ENCODE measurements at regions not wholly inside any gene's neighbourhood (a gene's known extent, or its start where the extent isn't known, plus 50 kb on each side); places are given as distances from the start of the nearest gene placed in this dataset.

GRCh38 chr18:71989616-71990015, 554.5 kb downstream of the CBLN2 start:
- Histone ChIP-seq H3K27me3 (replicated peaks; ENCODE audit: insufficient read depth, low read depth, low read length, poor library complexity) (no peaks in the 10 kb centered on the region), H3K27ac (ENCODE audit: low read depth, low read length, poor library complexity, severe bottlenecking) (no peak overlapping the region), H3K4me1 (ENCODE audit: insufficient read depth, low read length, poor library complexity, severe bottlenecking) (no peaks in the 10 kb centered on the region), H3K9me3 (ENCODE audit: low read depth, low read length, poor library complexity, severe bottlenecking) (no peaks in the 10 kb centered on the region), H3K4me3 (ENCODE audit: low read depth, low read length, poor library complexity, severe bottlenecking) (no peak overlapping the region), H3K36me3 (ENCODE audit: insufficient read depth, low read length, poor library complexity, severe bottlenecking) (no peaks in the 10 kb centered on the region)
- ChIA-PET POLR2A (ENCODE audit: low non-redundant PET) (no interaction called here), CTCF (no interaction called here)
- DNase-seq (ENCODE audit: low spot score), result no peak
- BruUV-seq (replicated peaks), result no TSS peak
- TF ChIP-seq CTCF (conservative IDR thresholded peaks at IDR 0.05; ENCODE audit: low read depth, low read length) (no peak), EZH2 (IDR thresholded peaks at IDR 0.05; ENCODE audit: borderline replicate concordance, low read depth, low read length, poor library complexity, severe bottlenecking) (no peak)
- intact Hi-C loops (cut with micrococcal nuclease; ENCODE audit: unreplicated experiment), result no loop called here

- H3K4me1 ChIP-seq (ENCODE audit: insufficient read depth, low read length, poor library complexity, severe bottlenecking), result no peaks in the 10 kb centered on the region
- DNase-seq (ENCODE audit: low spot score), result no peak
- intact Hi-C loops (cut with micrococcal nuclease; ENCODE audit: unreplicated experiment), result no loop called here
- H3K36me3 ChIP-seq (ENCODE audit: insufficient read depth, low read length, poor library complexity, severe bottlenecking), result no peaks in the 10 kb centered on the region
- TF ChIP-seq EZH2 (IDR thresholded peaks at IDR 0.05; ENCODE audit: borderline replicate concordance, low read depth, low read length, poor library complexity, severe bottlenecking) (no peak), CTCF (conservative IDR thresholded peaks at IDR 0.05; ENCODE audit: low read depth, low read length) (no peak)
- H3K4me3 ChIP-seq (ENCODE audit: low read depth, low read length, poor library complexity, severe bottlenecking), result no peak overlapping the region
- ChIA-PET POLR2A (ENCODE audit: low non-redundant PET) (no interaction called here), CTCF (no interaction called here)
- no TSS peak for BruUV-seq (replicated peaks)
- H3K27ac ChIP-seq (ENCODE audit: low read depth, low read length, poor library complexity, severe bottlenecking), result no peak overlapping the region
- no peaks in the 10 kb centered on the region for H3K9me3 ChIP-seq (ENCODE audit: low read depth, low read length, poor library complexity, severe bottlenecking)
- no peaks in the 10 kb centered on the region for H3K27me3 ChIP-seq (replicated peaks; ENCODE audit: insufficient read depth, low read depth, low read length, poor library complexity)
Measured at GRCh38 chr18:71986351-71987050, 557.6 kb downstream of the CBLN2 start.

GRCh38 chr18:71976744-71977143, 567.4 kb downstream of the CBLN2 start:
- no TSS peak for BruUV-seq (replicated peaks)
- Histone ChIP-seq H3K27me3 (replicated peaks; ENCODE audit: insufficient read depth, low read depth, low read length, poor library complexity) (no peaks in the 10 kb centered on the region), H3K9me3 (ENCODE audit: low read depth, low read length, poor library complexity, severe bottlenecking) (no peaks in the 10 kb centered on the region), H3K4me1 (ENCODE audit: insufficient read depth, low read length, poor library complexity, severe bottlenecking) (no peaks in the 10 kb centered on the region), H3K36me3 (ENCODE audit: insufficient read depth, low read length, poor library complexity, severe bottlenecking) (no peaks in the 10 kb centered on the region), H3K4me3 (ENCODE audit: low read depth, low read length, poor library complexity, severe bottlenecking) (no peak overlapping the region), H3K27ac (ENCODE audit: low read depth, low read length, poor library complexity, severe bottlenecking) (no peak overlapping the region)
- DNase-seq (ENCODE audit: low spot score), result no peak
- intact Hi-C loops (cut with micrococcal nuclease; ENCODE audit: unreplicated experiment), result no loop called here
- ChIA-PET POLR2A (ENCODE audit: low non-redundant PET) (no interaction called here), CTCF (no interaction called here)
- TF ChIP-seq CTCF (conservative IDR thresholded peaks at IDR 0.05; ENCODE audit: low read depth, low read length) (no peak), EZH2 (IDR thresholded peaks at IDR 0.05; ENCODE audit: borderline replicate concordance, low read depth, low read length, poor library complexity, severe bottlenecking) (no peak)

Data from A673 (cell line).